Gastroesophageal sphincter (tissue), 4 donors: ENCODE measurements at regions not wholly inside any gene's neighbourhood (a gene's known extent, or its start where the extent isn't known, plus 50 kb on each side); places are given as distances from the start of the nearest gene placed in this dataset.
"Not testable (repeated sequence)": the region's sequence is repeated elsewhere in the genome, so short reads cannot be mapped to it uniquely, and the experiment has no call there.

Experiments
- ATAC-seq: fragments of 150-250 bp; one replicate; pipeline ENCODE4 v1.9.1; 2016; ENCODE audit warnings: mild to moderate bottlenecking, moderate library complexity
- H3K27ac ChIP-seq, 4 donors: fragments of 200-600 bp; sonication (generic) in 3 of 4; 1 replicate in 3 of 4; 2 replicates in 1 of 4; pipeline ENCODE4 v1.5.1; 2016 to 2019
- H3K27me3 ChIP-seq: fragments of 200-600 bp; sonication (generic); one replicate; pipeline ENCODE4 v1.5.1; 2019
- H3K36me3 ChIP-seq, 2 donors: fragments of 200-600 bp; sonication (generic); one replicate each; pipeline ENCODE4 v1.5.1; 2019; ENCODE audit warnings: control low read depth in 1 of 2
- H3K4me1 ChIP-seq, 3 donors: fragments of 200-600 bp; sonication (generic); 1 replicate in 2 of 3; 2 replicates in 1 of 3; pipeline ENCODE4 v1.5.1; 2016 to 2019; ENCODE audit warnings: control low read depth in 2 of 3
- H3K4me3 ChIP-seq, 2 donors: fragments of 200-600 bp; sonication (generic); one replicate each; pipeline ENCODE4 v1.5.1; 2019; ENCODE audit warnings: mild to moderate bottlenecking in 1 of 2, moderate library complexity in 1 of 2
- H3K9me3 ChIP-seq, 3 donors: fragments of 200-600 bp; sonication (generic); one replicate each; pipeline ENCODE4 v1.5.1; 2017 to 2019; ENCODE audit warnings: control low read depth in 2 of 3
- EP300 ChIP-seq: sonication (generic); formaldehyde crosslinking; IDR thresholded peaks from one replicate; pipeline ENCODE4 v1.6.1; 2017; ENCODE audit warnings: antibody characterized with exemption, mild to moderate bottlenecking
- POLR2A ChIP-seq, 2 donors: fragments of 450-650 bp; IDR thresholded peaks; one replicate each; pipeline ENCODE4 v1.6.1; 2017; ENCODE audit warnings: antibody characterized with exemption in 2 of 2, mild to moderate bottlenecking in 2 of 2, moderate library complexity in 1 of 2
- POLR2AphosphoS5 ChIP-seq: sonication (generic); formaldehyde crosslinking; IDR thresholded peaks from one replicate; pipeline ENCODE4 v1.6.1; 2017; ENCODE audit warnings: antibody characterized with exemption
- WGBS, 2 donors: methylation state at CpG; one replicate each; pipeline ENCODE4 v1.1.5; 2018; ENCODE audit warnings: low coverage in 1 of 2; 5-methylcytosine and 5-hydroxymethylcytosine counted together
- TF ChIP-seq, protein P1 (sequence below), 4 experiments: fragments of 200-600 bp in 2 of 4; fragments of 450-650 bp in 2 of 4; sonication (generic) in 1 of 4; IDR thresholded peaks; one replicate each; pipeline ENCODE4 v1.5.1; 2017 to 2019; ENCODE audit warnings: antibody characterized with exemption in 4 of 4, mild to moderate bottlenecking in 2 of 4, moderate library complexity in 2 of 4

DNA sequence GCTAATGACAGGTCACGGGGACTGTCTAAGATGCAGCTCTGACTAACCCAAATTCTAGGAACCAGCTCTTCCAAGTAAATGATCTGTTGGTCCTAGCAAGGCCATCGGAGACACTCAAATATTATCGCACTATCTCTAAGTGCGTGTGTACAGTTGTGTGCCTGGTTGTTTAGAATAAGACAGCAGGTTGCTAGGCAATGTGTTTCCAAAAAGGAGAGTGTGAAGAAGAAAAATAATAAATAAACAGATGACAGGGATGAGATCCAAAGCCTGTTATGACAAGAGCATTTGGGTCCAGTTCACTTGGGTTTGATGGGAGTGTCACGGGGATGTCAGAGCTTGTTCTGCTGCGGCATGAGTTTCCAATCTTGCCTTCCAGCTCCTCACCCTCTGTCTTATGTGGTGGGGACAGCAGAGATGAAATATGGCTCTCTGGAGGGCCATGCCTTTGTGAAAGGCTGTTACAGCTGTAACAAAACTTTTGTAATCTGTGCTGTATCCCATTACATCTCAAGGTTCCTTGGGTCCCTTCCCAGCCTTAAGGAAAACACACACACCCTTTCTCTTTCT, 127.5 kb upstream of the TNP1 start:
- H3K4me3 ChIP-seq: no peak overlapping the region
- peak overlapping the region in 3 of 4 donors; percentile 1 to 46 (median 7) for H3K27ac ChIP-seq
- no peak for TF ChIP-seq EP300
- no peak for TF ChIP-seq POLR2A (IDR thresholded peaks at IDR 0.05)
- TF ChIP-seq POLR2AphosphoS5: no peak
- TF ChIP-seq, protein P1, sequence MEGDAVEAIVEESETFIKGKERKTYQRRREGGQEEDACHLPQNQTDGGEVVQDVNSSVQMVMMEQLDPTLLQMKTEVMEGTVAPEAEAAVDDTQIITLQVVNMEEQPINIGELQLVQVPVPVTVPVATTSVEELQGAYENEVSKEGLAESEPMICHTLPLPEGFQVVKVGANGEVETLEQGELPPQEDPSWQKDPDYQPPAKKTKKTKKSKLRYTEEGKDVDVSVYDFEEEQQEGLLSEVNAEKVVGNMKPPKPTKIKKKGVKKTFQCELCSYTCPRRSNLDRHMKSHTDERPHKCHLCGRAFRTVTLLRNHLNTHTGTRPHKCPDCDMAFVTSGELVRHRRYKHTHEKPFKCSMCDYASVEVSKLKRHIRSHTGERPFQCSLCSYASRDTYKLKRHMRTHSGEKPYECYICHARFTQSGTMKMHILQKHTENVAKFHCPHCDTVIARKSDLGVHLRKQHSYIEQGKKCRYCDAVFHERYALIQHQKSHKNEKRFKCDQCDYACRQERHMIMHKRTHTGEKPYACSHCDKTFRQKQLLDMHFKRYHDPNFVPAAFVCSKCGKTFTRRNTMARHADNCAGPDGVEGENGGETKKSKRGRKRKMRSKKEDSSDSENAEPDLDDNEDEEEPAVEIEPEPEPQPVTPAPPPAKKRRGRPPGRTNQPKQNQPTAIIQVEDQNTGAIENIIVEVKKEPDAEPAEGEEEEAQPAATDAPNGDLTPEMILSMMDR (IDR thresholded peaks at IDR 0.05): no peak
- H3K36me3 ChIP-seq: no peaks in the 10 kb centered on the region
- no peaks in the 10 kb centered on the region for H3K9me3 ChIP-seq
- 51 to 70% methylated on average over 6 of the region's 6 CpGs for WGBS, 2 donors
- H3K27me3 ChIP-seq: no peaks in the 10 kb centered on the region
- ATAC-seq: peak; percentile 80
- peaks cover 0 to 16% (median 3%) of the 10 kb centered on the region in 3 donors for H3K4me1 ChIP-seq

DNA sequence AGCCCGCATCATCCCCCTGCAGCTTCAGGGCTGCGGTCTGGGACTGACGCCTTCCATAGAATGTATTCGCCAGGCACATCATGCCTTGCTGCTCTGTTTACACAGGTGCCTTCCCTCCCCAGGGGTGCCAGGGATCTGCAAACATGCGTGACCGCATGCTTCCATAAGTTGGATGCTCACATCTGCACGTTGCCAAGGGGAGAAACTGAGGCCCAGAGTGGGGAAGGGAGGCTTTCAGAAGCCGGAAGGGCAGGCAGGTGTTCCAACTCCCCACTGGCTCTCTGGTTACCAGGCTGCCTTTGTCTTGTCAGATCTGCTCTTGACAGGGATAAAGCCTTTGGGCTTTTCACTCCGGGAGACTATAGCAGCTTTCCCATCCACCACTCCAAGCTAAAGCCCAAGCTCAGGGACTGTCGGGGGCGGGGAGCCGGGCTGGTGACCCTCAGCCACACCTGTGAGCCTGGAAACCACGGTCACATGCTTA, 125.8 kb upstream of the TNP1 start:
- no peaks in the 10 kb centered on the region for H3K9me3 ChIP-seq
- H3K4me1 ChIP-seq: peaks cover 0 to 3% (median 0%) of the 10 kb centered on the region in 3 donors
- no peak for TF ChIP-seq POLR2A (IDR thresholded peaks at IDR 0.05)
- TF ChIP-seq, protein P1 (IDR thresholded peaks at IDR 0.05): no peak
- TF ChIP-seq POLR2AphosphoS5: no peak
- no peak for TF ChIP-seq EP300
- ATAC-seq: no peak
- no peak overlapping the region for H3K27ac ChIP-seq
- H3K36me3 ChIP-seq: no peaks in the 10 kb centered on the region
- 77 to 88% methylated on average over 5 to 11 of the region's 13 CpGs for WGBS, 2 donors
- H3K4me3 ChIP-seq: no peak overlapping the region
- H3K27me3 ChIP-seq: no peaks in the 10 kb centered on the region

DNA sequence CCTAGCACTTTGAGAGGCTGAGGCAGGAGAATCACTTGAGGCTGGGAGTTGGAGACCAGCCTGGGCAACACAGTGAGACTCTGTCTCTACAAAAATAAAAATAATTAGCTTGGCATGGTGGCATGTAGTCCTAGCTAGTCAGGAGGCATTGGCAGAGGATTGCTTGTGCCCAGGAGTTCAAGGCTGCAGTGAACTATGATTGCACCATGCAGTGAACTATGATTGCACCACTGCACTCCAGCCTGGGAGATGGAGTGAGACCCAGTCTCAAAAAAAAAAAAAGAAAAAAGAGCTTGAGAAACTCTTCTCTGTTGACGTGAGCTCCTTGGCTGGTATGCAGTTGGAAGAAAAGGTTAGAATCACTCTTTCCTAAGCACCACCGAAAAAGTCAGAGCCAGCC, 125.1 kb upstream of the TNP1 start:
- Histone ChIP-seq H3K4me1 (peaks cover 0 to 3% (median 0%) of the 10 kb centered on the region in 3 donors), H3K27ac (no peak overlapping the region), H3K36me3 (no peaks in the 10 kb centered on the region), H3K9me3 (no peaks in the 10 kb centered on the region), H3K4me3 (no peak overlapping the region), H3K27me3 (no peaks in the 10 kb centered on the region)
- WGBS, 2 donors: 82 to 83% methylated on average over 1 to 2 of the region's 2 CpGs
- ATAC-seq: peak; percentile 49
- TF ChIP-seq, protein P1 (IDR thresholded peaks at IDR 0.05): no peak
- TF ChIP-seq POLR2A (IDR thresholded peaks at IDR 0.05) (no peak), POLR2AphosphoS5 (no peak), EP300 (no peak)

DNA sequence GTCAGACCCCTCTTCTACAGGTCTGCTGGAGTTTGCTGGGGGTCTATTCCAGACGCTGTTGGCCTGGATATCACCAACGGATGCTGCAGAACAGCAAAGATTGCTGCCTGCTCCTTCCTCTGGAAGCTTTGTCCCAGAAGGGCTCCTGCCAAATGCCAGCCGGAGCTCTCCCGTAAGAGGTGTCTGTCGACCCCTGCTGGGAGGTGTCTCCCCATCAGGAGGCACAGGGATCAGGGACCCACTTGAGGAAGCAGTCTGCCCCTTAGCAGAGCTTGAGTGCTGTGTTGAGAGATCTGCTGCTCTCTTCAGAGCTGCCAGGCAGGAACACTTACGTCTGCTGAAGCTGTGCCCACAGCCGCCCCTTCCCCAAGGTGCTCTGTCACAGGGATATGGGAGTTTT, 122.1 kb upstream of the TNP1 start:
- not testable (repeated sequence) for H3K4me1 ChIP-seq, ATAC-seq, H3K9me3 ChIP-seq, H3K27ac ChIP-seq, H3K27me3 ChIP-seq, H3K4me3 ChIP-seq, H3K36me3 ChIP-seq
- 100% methylated on average over 2 of the region's 7 CpGs; no CpG with 5 or more reads in 1 of the 2 donors for WGBS, 2 donors

DNA sequence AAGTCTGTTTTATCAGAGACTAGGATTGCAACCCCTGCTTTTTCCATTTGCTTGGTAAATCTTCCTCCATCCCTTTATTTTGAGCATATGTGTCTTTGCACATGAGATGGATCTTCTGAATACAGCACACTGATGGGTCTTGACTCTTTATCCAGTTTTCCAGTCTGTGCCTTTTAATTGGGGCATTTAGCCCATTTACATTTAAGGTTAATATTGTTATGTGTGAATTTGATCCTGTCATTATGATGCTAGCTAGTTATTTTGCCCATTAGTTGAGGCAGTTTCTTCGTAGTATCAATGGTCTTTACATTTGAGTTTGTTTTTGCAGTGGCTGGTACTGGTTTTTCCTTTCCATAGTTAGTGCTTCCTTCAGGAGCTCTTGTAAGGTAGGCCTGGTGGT, 120.6 kb upstream of the TNP1 start:
- H3K36me3 ChIP-seq, H3K27ac ChIP-seq, H3K4me3 ChIP-seq, H3K9me3 ChIP-seq, H3K4me1 ChIP-seq, H3K27me3 ChIP-seq, ATAC-seq: not testable (repeated sequence)
- 92% methylated on average over 1 of the region's 1 CpG; no CpG with 5 or more reads in 1 of the 2 donors for WGBS, 2 donors
